Left lung (tissue), 4 donors: ENCODE measurements at regions not wholly inside any gene's neighbourhood (a gene's known extent, or its start where the extent isn't known, plus 50 kb on each side); places are given as distances from the start of the nearest gene placed in this dataset.

Experiments used
- ATAC-seq: fragments of 200-7000 bp; cut with Tn5 transposase; one replicate; pipeline ENCODE4 v1.9.1; 2020; ENCODE audit warnings: moderate library complexity
- DNase-seq, 4 donors: peaks; one replicate each; pipeline ENCODE4 v3.0.0-alpha.2; 2013 to 2020
- H3K27ac ChIP-seq, 2 donors: fragments of 200-600 bp; sonication (generic) in 1 of 2; one replicate each; pipeline versions ENCODE4 v1.5.0 to v1.8.0; 2020 to 2021
- H3K27me3 ChIP-seq, 2 donors: fragments of 200-600 bp; sonication (generic) in 1 of 2; one replicate each; pipeline versions ENCODE4 v1.5.0 to v1.8.0; 2020 to 2021
- H3K36me3 ChIP-seq, 2 donors: fragments of 200-600 bp; sonication (generic) in 1 of 2; one replicate each; pipeline versions ENCODE4 v1.5.0 to v1.8.0; 2020 to 2021
- H3K4me1 ChIP-seq, 2 donors: fragments of 200-600 bp; one replicate each; pipeline ENCODE4 v1.8.0; 2021
- H3K4me3 ChIP-seq, 2 donors: fragments of 200-600 bp; sonication (generic) in 1 of 2; one replicate each; pipeline versions ENCODE4 v1.5.0 to v1.8.0; 2020 to 2021; ENCODE audit warnings: mild to moderate bottlenecking in 1 of 2
- H3K9me3 ChIP-seq, 2 donors: fragments of 200-600 bp; sonication (generic) in 1 of 2; one replicate each; pipeline versions ENCODE4 v1.5.0 to v1.8.0; 2020 to 2021
- intact Hi-C, 2 donors: fragments of 100-400 bp; cut with DNase I; formaldehyde crosslinking; loops; one replicate each; pipeline versions ENCODE4 v1.11.2 to v1.14.2; 2022
- TF ChIP-seq, protein P1 (sequence below), 2 donors: fragments of 200-600 bp; sonication (generic) in 1 of 2; IDR thresholded peaks; one replicate each; pipeline versions ENCODE4 v1.5.0 to v1.8.0; 2021; ENCODE audit warnings: antibody characterized with exemption in 2 of 2
- donor health status: DM: no; HTN: yes; CAD: no.
- donor health status: DM: no; HTN: no; CAD: no.

GRCh38 chr4:177163532-177163931, 146.1 kb upstream of the NEIL3 start:
- DNase-seq, result no peak
- Histone ChIP-seq H3K36me3 (no peaks in the 10 kb centered on the region), H3K27me3 (no peaks in the 10 kb centered on the region), H3K4me3 (no peak overlapping the region), H3K4me1 (no peaks in the 10 kb centered on the region), H3K9me3 (no peaks in the 10 kb centered on the region), H3K27ac (no peak overlapping the region)
- no peak for ATAC-seq
- intact Hi-C loops, result no loop called here
- TF ChIP-seq, protein P1, sequence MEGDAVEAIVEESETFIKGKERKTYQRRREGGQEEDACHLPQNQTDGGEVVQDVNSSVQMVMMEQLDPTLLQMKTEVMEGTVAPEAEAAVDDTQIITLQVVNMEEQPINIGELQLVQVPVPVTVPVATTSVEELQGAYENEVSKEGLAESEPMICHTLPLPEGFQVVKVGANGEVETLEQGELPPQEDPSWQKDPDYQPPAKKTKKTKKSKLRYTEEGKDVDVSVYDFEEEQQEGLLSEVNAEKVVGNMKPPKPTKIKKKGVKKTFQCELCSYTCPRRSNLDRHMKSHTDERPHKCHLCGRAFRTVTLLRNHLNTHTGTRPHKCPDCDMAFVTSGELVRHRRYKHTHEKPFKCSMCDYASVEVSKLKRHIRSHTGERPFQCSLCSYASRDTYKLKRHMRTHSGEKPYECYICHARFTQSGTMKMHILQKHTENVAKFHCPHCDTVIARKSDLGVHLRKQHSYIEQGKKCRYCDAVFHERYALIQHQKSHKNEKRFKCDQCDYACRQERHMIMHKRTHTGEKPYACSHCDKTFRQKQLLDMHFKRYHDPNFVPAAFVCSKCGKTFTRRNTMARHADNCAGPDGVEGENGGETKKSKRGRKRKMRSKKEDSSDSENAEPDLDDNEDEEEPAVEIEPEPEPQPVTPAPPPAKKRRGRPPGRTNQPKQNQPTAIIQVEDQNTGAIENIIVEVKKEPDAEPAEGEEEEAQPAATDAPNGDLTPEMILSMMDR (IDR thresholded peaks at IDR 0.05), result no peak

GRCh38 chr4:177171588-177171987, 138.1 kb upstream of the NEIL3 start:
- ATAC-seq (no peak), DNase-seq (no peak)
- Histone ChIP-seq H3K27me3 (no peaks in the 10 kb centered on the region), H3K9me3 (peaks cover 0 to 7% of the 10 kb centered on the region in 2 donors), H3K4me1 (no peaks in the 10 kb centered on the region), H3K36me3 (no peaks in the 10 kb centered on the region), H3K4me3 (no peak overlapping the region), H3K27ac (no peak overlapping the region)
- intact Hi-C loops, result no loop called here
- TF ChIP-seq, protein P1 (IDR thresholded peaks at IDR 0.05), result no peak

DNA sequence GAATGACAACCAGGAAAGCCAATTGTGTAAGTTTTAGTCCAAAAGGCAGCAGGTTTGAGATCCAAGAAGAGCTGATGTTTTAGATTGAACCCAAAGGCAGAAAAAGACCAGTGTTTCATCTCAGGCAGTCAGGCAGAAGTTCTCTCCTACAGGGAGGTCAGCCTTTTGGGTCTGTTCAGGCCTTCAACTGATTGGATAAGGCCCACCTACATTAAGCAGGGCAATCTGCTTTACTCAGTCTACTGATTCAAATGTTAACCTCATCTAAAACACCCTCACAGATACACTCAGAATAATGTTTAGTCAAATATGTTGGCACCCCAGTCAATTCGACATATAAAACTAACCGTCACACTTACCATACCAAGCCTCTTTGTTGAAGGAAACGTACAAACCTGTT, 134.2 kb upstream of the NEIL3 start:
- Histone ChIP-seq H3K36me3 (no peaks in the 10 kb centered on the region), H3K4me3 (no peak overlapping the region), H3K27me3 (no peaks in the 10 kb centered on the region), H3K27ac (no peak overlapping the region), H3K9me3 (peaks cover 0 to 7% of the 10 kb centered on the region in 2 donors), H3K4me1 (no peaks in the 10 kb centered on the region)
- ATAC-seq, result no peak
- no peak for DNase-seq
- TF ChIP-seq, protein P1 (IDR thresholded peaks at IDR 0.05), result no peak
- intact Hi-C loops, result no loop called here

DNA sequence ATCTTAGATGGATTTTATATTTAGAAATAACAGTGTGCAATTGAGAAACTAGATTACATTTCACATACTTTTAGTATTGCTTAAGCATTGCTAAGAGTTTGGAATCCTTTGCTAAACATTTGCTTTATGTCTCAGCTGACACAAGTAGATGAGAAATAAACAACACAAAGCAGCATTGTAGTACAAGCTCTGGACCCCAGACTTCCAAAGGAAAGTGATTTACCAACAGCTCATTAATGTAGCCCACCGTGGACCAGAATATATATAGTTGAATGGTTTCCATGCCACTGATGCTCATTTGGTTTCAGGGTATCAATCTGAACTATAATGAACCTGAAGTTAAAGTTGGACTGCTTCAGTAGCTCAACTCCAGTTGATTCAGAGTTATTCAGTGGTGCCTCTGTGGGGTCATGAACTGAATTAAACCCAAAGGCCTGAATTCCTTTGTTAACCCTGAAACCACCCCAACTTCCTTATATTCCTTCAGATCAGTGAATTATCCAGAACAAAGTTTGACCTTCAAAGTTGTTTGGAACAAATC, 132.1 kb upstream of the NEIL3 start:
- ATAC-seq, result no peak
- Histone ChIP-seq H3K4me3 (no peak overlapping the region), H3K9me3 (no peaks in the 10 kb centered on the region), H3K36me3 (no peaks in the 10 kb centered on the region), H3K27ac (no peak overlapping the region), H3K4me1 (no peaks in the 10 kb centered on the region), H3K27me3 (no peaks in the 10 kb centered on the region)
- TF ChIP-seq, protein P1 (IDR thresholded peaks at IDR 0.05), result no peak
- intact Hi-C loops, result no loop called here
- peak in 2 of 4 donors; percentile 76 to 77 for DNase-seq

GRCh38 chr4:177178246-177178645, 131.4 kb upstream of the NEIL3 start:
- TF ChIP-seq, protein P1 (IDR thresholded peaks at IDR 0.05), result no peak
- no peaks in the 10 kb centered on the region for H3K36me3 ChIP-seq
- H3K9me3 ChIP-seq, result no peaks in the 10 kb centered on the region
- intact Hi-C loops, result no loop called here
- ATAC-seq, result no peak
- no peak overlapping the region for H3K4me3 ChIP-seq
- H3K27me3 ChIP-seq, result no peaks in the 10 kb centered on the region
- H3K27ac ChIP-seq, result no peak overlapping the region
- no peak for DNase-seq
- H3K4me1 ChIP-seq, result no peaks in the 10 kb centered on the region
